ENCODE measurements at regions not wholly inside any gene's neighbourhood (a gene's known extent, or its start where the extent isn't known, plus 50 kb on each side); places are given as distances from the start of the nearest gene placed in this dataset.

DNA sequence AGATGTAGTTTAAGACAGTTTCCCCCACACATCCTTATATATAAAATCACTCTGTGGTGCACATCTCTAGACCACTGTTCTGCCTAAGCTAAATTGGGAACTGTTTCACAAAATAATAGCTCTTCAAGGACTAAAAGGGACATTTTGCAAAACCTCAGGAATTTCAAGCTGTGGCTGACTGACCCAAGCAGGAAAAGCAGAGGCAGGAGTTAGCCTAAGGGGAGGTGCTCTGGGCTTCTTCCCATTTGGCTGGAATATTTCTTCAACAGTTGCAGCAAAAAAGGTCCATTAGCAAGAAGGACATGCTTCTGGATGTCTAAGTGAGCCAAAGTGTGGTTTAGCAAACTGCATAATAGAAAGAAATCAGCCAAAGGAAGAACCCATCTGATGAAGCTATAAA lies 551.2 kb upstream of the ANKRD30A start:
- Histone ChIP-seq H3K4me1 (no peaks in the 10 kb centered on the region), H3K4me3 (no peak overlapping the region), H3K9ac (no peak overlapping the region), H3K36me3 (no peaks in the 10 kb centered on the region), H4K20me1 (no peaks in the 10 kb centered on the region), H3K27me3 (no peaks in the 10 kb centered on the region), H3K27ac (no peak overlapping the region), H3K9me3 (replicated peaks in 1 of 11) (peaks cover 0 to 6% (median 0%) of the 10 kb centered on the region in 11 experiments; a peak in 3 of 22 replicates), H3K4me2 (no peak overlapping the region)
- TF ChIP-seq Cebpa-rat (IDR thresholded peaks at IDR 0.05) = no peak

DNA sequence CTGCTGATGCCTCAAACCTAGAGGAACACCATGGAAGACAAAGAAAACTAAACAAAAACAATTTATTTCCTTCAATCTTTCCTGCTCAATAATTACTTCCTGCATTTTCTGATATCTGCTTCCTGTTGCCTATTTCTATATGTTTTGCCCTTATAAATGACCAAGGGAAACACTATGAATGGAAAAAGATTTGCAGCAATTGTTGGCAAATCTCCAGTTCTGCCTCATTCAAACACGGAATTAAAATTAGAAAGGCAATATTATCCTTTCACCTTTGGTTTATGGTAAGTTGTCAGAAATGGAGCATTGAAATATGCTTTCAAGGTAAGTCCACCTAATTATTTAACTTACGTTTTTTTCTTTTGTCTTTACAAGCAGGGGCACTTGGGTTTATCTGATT lies 552.2 kb upstream of the ANKRD30A start:
- no peak overlapping the region for H3K4me2 ChIP-seq
- H3K4me3 ChIP-seq = no peak overlapping the region
- H3K9ac ChIP-seq = no peak overlapping the region
- no peak for TF ChIP-seq Cebpa-rat (IDR thresholded peaks at IDR 0.05)
- peaks cover 0 to 6% (median 0%) of the 10 kb centered on the region in 11 experiments; a peak in 3 of 22 replicates for H3K9me3 ChIP-seq (replicated peaks in 1 of 11)
- no peaks in the 10 kb centered on the region for H3K27me3 ChIP-seq
- H3K36me3 ChIP-seq = no peaks in the 10 kb centered on the region
- no peaks in the 10 kb centered on the region for H3K4me1 ChIP-seq
- H3K27ac ChIP-seq = no peak overlapping the region
- H4K20me1 ChIP-seq = no peaks in the 10 kb centered on the region

DNA sequence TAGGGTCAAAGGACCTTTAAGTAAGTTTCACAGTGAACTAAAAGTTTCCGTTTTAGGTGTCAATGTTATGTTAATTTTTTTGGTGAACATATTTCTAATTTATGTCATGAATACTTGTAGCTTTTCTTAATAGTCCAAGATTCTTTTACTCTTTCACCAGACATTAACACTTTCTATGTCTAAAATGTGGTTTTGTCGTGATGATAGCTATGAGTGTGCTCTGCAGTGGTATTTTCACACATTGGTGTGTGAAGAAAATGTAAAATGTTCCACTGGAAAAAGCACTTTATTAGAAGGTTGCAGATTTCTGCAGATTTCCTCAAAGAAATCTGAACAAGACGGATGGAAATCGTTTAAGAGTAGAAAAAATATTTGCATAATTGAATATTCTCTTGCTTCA lies 561.0 kb upstream of the ANKRD30A start:
- Histone ChIP-seq H3K36me3 (no peaks in the 10 kb centered on the region), H3K27ac (no peak overlapping the region), H3K4me3 (no peak overlapping the region)

DNA sequence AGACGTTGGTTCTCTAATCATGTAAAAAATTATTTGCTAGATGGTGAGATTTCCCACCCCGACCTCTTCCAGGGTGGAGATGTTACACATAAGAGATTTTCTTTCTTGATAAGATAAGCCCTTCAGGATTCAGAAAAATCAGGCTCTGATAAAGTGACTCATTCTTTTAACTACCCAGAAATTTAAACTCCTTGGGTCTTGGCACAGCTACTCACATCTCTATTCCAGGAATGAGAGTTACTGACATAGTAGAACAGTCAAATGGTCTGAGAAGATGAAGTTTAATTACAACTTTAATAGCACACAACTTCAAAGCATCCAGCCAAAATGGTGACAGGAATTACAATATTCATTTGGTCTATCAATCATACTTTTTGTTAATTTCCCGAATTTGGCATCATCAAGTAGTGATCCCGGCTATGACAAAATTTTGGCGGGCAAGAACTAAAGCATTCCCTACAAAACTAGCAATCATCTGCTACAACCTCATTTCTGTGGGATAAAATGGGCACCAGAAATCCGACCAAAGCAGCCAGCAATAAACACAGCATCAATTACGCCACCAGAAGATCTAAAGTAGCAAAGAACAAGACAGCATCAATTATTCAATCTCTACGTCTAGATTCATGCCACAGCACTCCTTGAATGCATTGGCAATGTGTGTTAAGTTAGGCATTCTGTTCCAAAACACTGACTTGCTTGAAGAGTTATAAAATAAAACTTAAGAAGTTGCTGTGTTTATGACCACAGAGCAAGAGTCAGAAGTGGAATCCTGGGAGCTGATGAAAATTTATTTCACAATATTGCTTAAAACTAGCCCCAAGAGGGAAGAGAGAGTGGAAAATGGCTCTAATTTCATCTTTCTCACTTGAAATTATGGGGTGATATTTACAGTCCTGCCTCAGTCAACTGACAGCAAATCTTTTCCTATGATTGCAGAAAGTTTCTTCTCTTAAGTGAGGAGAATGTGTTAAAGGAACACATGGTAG lies 565.7 kb upstream of the ANKRD30A start:
- Histone ChIP-seq H3K27me3 (no peaks in the 10 kb centered on the region), H3K36me3 (no peaks in the 10 kb centered on the region), H3K9me3 (replicated peaks in 1 of 11) (no peaks in the 10 kb centered on the region), H4K20me1 (no peaks in the 10 kb centered on the region), H3K4me1 (no peaks in the 10 kb centered on the region), H3K9ac (no peak overlapping the region), H3K4me3 (no peak overlapping the region), H3K27ac (no peak overlapping the region), H3K4me2 (no peak overlapping the region)
- TF ChIP-seq Cebpa-rat (IDR thresholded peaks at IDR 0.05) = no peak

More for the DNA sequence above, 561.0 kb upstream of the ANKRD30A start:
- H4K20me1 ChIP-seq = no peaks in the 10 kb centered on the region
- no peak overlapping the region for H3K9ac ChIP-seq
- TF ChIP-seq Cebpa-rat (IDR thresholded peaks at IDR 0.05) = no peak
- H3K9me3 ChIP-seq (replicated peaks in 1 of 11) = no peaks in the 10 kb centered on the region
- H3K27me3 ChIP-seq = no peaks in the 10 kb centered on the region
- no peaks in the 10 kb centered on the region for H3K4me1 ChIP-seq
- H3K4me2 ChIP-seq = no peak overlapping the region

DNA sequence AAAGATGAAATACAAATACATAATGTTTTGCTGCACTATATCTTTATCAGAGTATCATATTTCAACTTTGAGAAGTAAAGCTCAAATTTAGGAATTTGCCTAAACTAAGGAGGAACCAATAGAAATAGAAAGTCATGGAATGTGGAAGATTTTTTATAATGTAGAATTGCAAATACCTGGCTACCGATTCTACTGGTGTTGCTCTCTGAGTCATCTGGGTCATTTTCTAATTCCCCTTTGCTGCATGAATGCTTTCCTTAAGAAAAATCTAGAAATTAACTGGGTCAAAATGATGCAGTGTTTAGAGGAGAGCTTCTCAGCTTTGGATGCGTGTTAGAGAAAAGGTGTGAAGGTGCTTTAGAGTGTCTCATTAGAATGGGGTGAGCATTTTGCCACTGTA lies 568.9 kb upstream of the ANKRD30A start:
- no peaks in the 10 kb centered on the region for H3K27me3 ChIP-seq

DNA sequence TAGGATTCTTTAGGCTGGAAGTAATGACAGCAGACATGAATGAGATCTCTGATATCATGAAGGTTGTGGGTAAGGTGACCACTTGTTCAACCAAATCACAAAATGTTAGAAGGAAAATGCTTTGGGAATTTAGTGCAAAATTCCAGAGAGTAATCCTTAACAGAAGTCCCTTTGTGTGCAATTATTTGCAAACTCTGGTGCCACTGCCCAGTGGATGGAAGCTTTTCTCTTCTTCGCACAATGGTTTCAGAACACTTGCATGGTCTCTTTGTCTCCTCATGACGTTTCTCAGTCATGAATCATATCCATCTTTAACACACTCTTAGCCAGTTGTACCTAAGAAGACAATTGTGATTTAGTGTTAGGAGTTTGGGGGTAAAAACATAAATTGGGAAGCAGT lies 570.4 kb upstream of the ANKRD30A start:
- no peak overlapping the region for H3K4me3 ChIP-seq
- no peak for TF ChIP-seq Cebpa-rat (IDR thresholded peaks at IDR 0.05)
- no peak overlapping the region for H3K27ac ChIP-seq
- H3K4me2 ChIP-seq = no peak overlapping the region
- H3K27me3 ChIP-seq = no peaks in the 10 kb centered on the region
- H3K4me1 ChIP-seq = no peaks in the 10 kb centered on the region
- no peaks in the 10 kb centered on the region for H3K9me3 ChIP-seq (replicated peaks in 1 of 11)
- H3K9ac ChIP-seq = no peak overlapping the region
- H3K36me3 ChIP-seq = no peaks in the 10 kb centered on the region
- H4K20me1 ChIP-seq = no peaks in the 10 kb centered on the region

More for the DNA sequence above, 568.9 kb upstream of the ANKRD30A start:
- Histone ChIP-seq H3K36me3 (no peaks in the 10 kb centered on the region), H3K9me3 (replicated peaks in 1 of 11) (no peaks in the 10 kb centered on the region), H3K9ac (no peak overlapping the region), H3K4me2 (no peak overlapping the region), H4K20me1 (no peaks in the 10 kb centered on the region), H3K4me3 (no peak overlapping the region), H3K4me1 (no peaks in the 10 kb centered on the region), H3K27ac (no peak overlapping the region)
- no peak for TF ChIP-seq Cebpa-rat (IDR thresholded peaks at IDR 0.05)

DNA sequence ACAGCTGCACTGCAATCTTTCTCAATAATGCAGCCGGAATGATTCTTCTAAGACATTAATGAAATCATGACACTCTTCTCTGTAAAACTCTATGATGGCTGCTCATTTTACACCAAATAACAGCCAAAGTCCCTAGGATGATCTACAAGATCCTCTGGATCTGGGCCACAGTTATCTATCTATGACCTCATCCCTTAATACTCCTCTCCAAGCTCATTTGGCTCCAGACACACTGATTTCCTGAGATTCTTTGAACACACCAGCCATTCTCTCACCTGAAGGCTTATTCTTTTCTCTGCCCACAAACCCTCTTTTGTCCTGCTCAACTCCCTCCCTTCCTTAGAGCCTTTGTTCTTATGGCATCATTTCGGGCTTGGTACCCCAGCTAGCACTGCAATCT lies 577.4 kb upstream of the ANKRD30A start:
- Histone ChIP-seq H3K9ac (no peak overlapping the region), H3K4me2 (no peak overlapping the region), H3K27ac (no peak overlapping the region), H4K20me1 (no peaks in the 10 kb centered on the region), H3K4me3 (no peak overlapping the region), H3K9me3 (replicated peaks in 1 of 11) (no peaks in the 10 kb centered on the region), H3K27me3 (no peaks in the 10 kb centered on the region), H3K36me3 (no peaks in the 10 kb centered on the region), H3K4me1 (no peaks in the 10 kb centered on the region)
- no peak for TF ChIP-seq Cebpa-rat (IDR thresholded peaks at IDR 0.05)

DNA sequence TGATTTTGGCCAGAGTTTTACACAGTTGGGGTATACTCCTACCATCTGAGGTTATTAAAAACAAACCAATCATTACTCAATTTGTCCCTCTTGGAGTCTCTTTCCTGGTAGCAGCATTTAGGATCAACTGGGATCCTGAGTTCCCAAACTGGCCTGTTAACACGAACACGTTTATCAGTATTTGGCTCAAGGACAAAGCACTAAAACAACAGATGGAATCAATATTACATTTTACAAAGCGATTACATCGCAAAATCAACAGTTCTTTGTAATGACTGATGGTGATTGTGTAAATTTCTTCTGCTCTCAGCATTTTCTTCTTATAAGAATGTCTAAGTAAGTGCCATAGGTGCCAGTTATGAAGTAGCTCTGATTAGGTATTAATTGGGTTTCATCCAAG lies 582.9 kb upstream of the ANKRD30A start:
- no peaks in the 10 kb centered on the region for H3K27me3 ChIP-seq
- H3K4me1 ChIP-seq = peaks cover 8 to 29% (median 17%) of the 10 kb centered on the region in 10 experiments; a peak in 19 of 20 replicates
- H3K36me3 ChIP-seq = no peaks in the 10 kb centered on the region
- no peak for TF ChIP-seq Cebpa-rat (IDR thresholded peaks at IDR 0.05)
- H3K27ac ChIP-seq = no peak overlapping the region
- no peak overlapping the region for H3K4me3 ChIP-seq
- H3K4me2 ChIP-seq = no peak overlapping the region
- H4K20me1 ChIP-seq = no peaks in the 10 kb centered on the region
- no peak overlapping the region for H3K9ac ChIP-seq
- H3K9me3 ChIP-seq (replicated peaks in 1 of 11) = peaks cover 0 to 4% (median 0%) of the 10 kb centered on the region in 11 experiments; a peak in 1 of 22 replicates

DNA sequence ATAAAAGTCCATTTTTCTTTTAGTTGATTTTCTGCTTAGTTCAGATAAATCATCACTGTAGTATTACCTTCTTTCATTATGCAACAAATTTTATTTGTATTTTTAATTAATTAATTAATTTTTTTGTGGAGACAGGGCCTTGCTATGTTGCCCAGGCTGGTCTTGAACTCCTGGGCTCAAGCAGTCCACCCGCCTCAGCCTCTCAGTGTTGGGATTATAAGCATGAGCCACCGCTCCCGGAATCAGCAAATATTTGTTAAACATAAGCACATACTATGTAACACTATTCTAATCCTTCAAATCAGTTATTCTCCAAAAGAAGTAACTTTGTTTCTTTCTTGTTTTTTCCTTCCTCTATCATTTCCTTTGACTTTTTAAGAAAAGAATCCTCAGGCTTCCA lies 584.8 kb upstream of the ANKRD30A start:
- Histone ChIP-seq H3K27me3 (no peaks in the 10 kb centered on the region), H3K4me1 (peaks cover 8 to 44% (median 23%) of the 10 kb centered on the region in 10 experiments; a peak in 19 of 20 replicates), H3K9me3 (replicated peaks in 1 of 11) (peaks cover 0 to 8% (median 0%) of the 10 kb centered on the region in 11 experiments; a peak in 1 of 22 replicates), H3K4me2 (no peak overlapping the region), H3K4me3 (no peak overlapping the region), H3K36me3 (no peaks in the 10 kb centered on the region), H3K9ac (no peak overlapping the region), H4K20me1 (no peaks in the 10 kb centered on the region), H3K27ac (no peak overlapping the region)
- no peak for TF ChIP-seq Cebpa-rat (IDR thresholded peaks at IDR 0.05)

All from BLaER1 treated with 17β-estradiol and CSF1 and Interleukin-3, amounts not matched to agents 10 nM and 100 nM (cell line).